KOPT-K1 (cell line): ENCODE measurements at regions not wholly inside any gene's neighbourhood (a gene's known extent, or its start where the extent isn't known, plus 50 kb on each side); places are given as distances from the start of the nearest gene placed in this dataset.

ENCODE experiments used
- H3K27ac ChIP-seq: fragments of 200-600 bp; sonication (generic); 2 replicates; pipeline ENCODE4 v1.5.1; 2016; ENCODE audit warnings: antibody characterized with exemption, mild to moderate bottlenecking, low read depth, low read length; ENCODE audit not compliant: poor library complexity, severe bottlenecking
- H3K36me3 ChIP-seq: fragments of 200-600 bp; sonication (generic); 2 replicates; pipeline ENCODE4 v1.5.1; 2017; ENCODE audit warnings: antibody characterized with exemption, mild to moderate bottlenecking, low read length, moderate library complexity; ENCODE audit not compliant: insufficient read depth
- H3K9me3 ChIP-seq: fragments of 200-600 bp; sonication (generic); 2 replicates; pipeline ENCODE4 v1.5.1; 2017; ENCODE audit warnings: antibody characterized with exemption, low read length, mild to moderate bottlenecking; ENCODE audit not compliant: insufficient read depth, poor library complexity, severe bottlenecking

- Histone ChIP-seq H3K9me3 (no peaks in the 10 kb centered on the region), H3K36me3 (no peaks in the 10 kb centered on the region), H3K27ac (peak overlapping the region; percentile 92)
Observed at GRCh38 chr7:130914554-130915294, 180.7 kb upstream of the KLF14 start.

- H3K36me3 ChIP-seq: peaks cover 8% of the 10 kb centered on the region; the same call in 1 of the 2 replicates
- H3K9me3 ChIP-seq: no peaks in the 10 kb centered on the region
- H3K27ac ChIP-seq: peak overlapping the region; percentile 20
Observed at GRCh38 chr7:130917669-130918128, 183.7 kb upstream of the KLF14 start.

- Histone ChIP-seq H3K27ac (peak overlapping the region; percentile 20), H3K36me3 (peaks cover 8% of the 10 kb centered on the region; the same call in 1 of the 2 replicates), H3K9me3 (no peaks in the 10 kb centered on the region)
Observed at GRCh38 chr7:130918129-130919052, 184.4 kb upstream of the KLF14 start.

GRCh38 chr7:130919316-130920103, 185.5 kb upstream of the KLF14 start:
- Histone ChIP-seq H3K9me3 (no peaks in the 10 kb centered on the region), H3K36me3 (peaks cover 8% of the 10 kb centered on the region; the same call in 1 of the 2 replicates), H3K27ac (no peak overlapping the region)

- no peak overlapping the region for H3K27ac ChIP-seq
- peaks cover 8% of the 10 kb centered on the region; the same call in 1 of the 2 replicates for H3K36me3 ChIP-seq
Observed at GRCh38 chr7:130920122-130920521, 186.1 kb upstream of the KLF14 start.

GRCh38 chr7:130921391-130922180, 187.6 kb upstream of the KLF14 start:
- Histone ChIP-seq H3K36me3 (peaks cover 8% of the 10 kb centered on the region; the same call in 1 of the 2 replicates), H3K27ac (no peak overlapping the region), H3K9me3 (no peaks in the 10 kb centered on the region)

More at GRCh38 chr7:130920122-130920521, 186.1 kb upstream of the KLF14 start:
- no peaks in the 10 kb centered on the region for H3K9me3 ChIP-seq

GRCh38 chr7:130922206-130923112, 188.5 kb upstream of the KLF14 start:
- Histone ChIP-seq H3K36me3 (peaks cover 8% of the 10 kb centered on the region; the same call in 1 of the 2 replicates), H3K27ac (peak overlapping the region; percentile 38), H3K9me3 (no peaks in the 10 kb centered on the region)

GRCh38 chr7:130923365-130923764, 189.4 kb upstream of the KLF14 start:
- Histone ChIP-seq H3K9me3 (no peaks in the 10 kb centered on the region), H3K36me3 (peaks cover 8% of the 10 kb centered on the region; the same call in 1 of the 2 replicates), H3K27ac (no peak overlapping the region)

- Histone ChIP-seq H3K27ac (no peak overlapping the region), H3K36me3 (peaks cover 8% of the 10 kb centered on the region; the same call in 1 of the 2 replicates), H3K9me3 (no peaks in the 10 kb centered on the region)
Observed at GRCh38 chr7:130923930-130924329, 189.9 kb upstream of the KLF14 start.

GRCh38 chr7:130925136-130925794, 191.3 kb upstream of the KLF14 start:
- H3K9me3 ChIP-seq: no peaks in the 10 kb centered on the region
- H3K36me3 ChIP-seq: peaks cover 8% of the 10 kb centered on the region; the same call in 1 of the 2 replicates
- H3K27ac ChIP-seq: no peak overlapping the region

GRCh38 chr7:130926001-130926691, 192.1 kb upstream of the KLF14 start:
- Histone ChIP-seq H3K36me3 (peaks cover 4% of the 10 kb centered on the region; the same call in 1 of the 2 replicates), H3K27ac (no peak overlapping the region)

GRCh38 chr7:130927062-130927461, 193.1 kb upstream of the KLF14 start:
- no peaks in the 10 kb centered on the region for H3K36me3 ChIP-seq
- H3K9me3 ChIP-seq: no peaks in the 10 kb centered on the region
- no peak overlapping the region for H3K27ac ChIP-seq

More at GRCh38 chr7:130926001-130926691, 192.1 kb upstream of the KLF14 start:
- H3K9me3 ChIP-seq: no peaks in the 10 kb centered on the region
